Ureter (tissue), 1 donor: ENCODE measurements at regions not wholly inside any gene's neighbourhood (a gene's known extent, or its start where the extent isn't known, plus 50 kb on each side); places are given as distances from the start of the nearest gene placed in this dataset.
"Not testable (repeated sequence)": the region's sequence is repeated elsewhere in the genome, so short reads cannot be mapped to it uniquely, and the experiment has no call there.

ENCODE experiments used
- DNase-seq: peaks from one replicate; pipeline ENCODE4 v3.0.0-alpha.2; 2020; ENCODE audit warnings: low spot score
- donor health status: DM: yes; HTN: yes; CAD: no.

- no peak for DNase-seq
Measured at GRCh38 chr14:31911160-31911559, 165.9 kb upstream of the ARHGAP5 start.

- DNase-seq, result no peak
Measured at GRCh38 chr14:31913370-31913769, 163.7 kb upstream of the ARHGAP5 start.

GRCh38 chr14:31918289-31918688, 158.8 kb upstream of the ARHGAP5 start:
- not testable (repeated sequence) for DNase-seq

GRCh38 chr14:31920001-31920400, 157.1 kb upstream of the ARHGAP5 start:
- no peak for DNase-seq

GRCh38 chr14:31920989-31921650, 156.0 kb upstream of the ARHGAP5 start:
- DNase-seq, result no peak

- DNase-seq, result no peak
Measured at GRCh38 chr14:31921721-31922120, 155.4 kb upstream of the ARHGAP5 start.

- no peak for DNase-seq
Measured at GRCh38 chr14:31926123-31926522, 151.0 kb upstream of the ARHGAP5 start.

- no peak for DNase-seq
Measured at GRCh38 chr14:31926652-31927347, 150.3 kb upstream of the ARHGAP5 start.

- no peak for DNase-seq
Measured at GRCh38 chr14:31927348-31927832, 149.7 kb upstream of the ARHGAP5 start.

- no peak for DNase-seq
Measured at GRCh38 chr14:31930070-31930469, 147.0 kb upstream of the ARHGAP5 start.

GRCh38 chr14:31930493-31931240, 146.4 kb upstream of the ARHGAP5 start:
- no peak for DNase-seq

- no peak for DNase-seq
Measured at GRCh38 chr14:31932675-31933074, 144.4 kb upstream of the ARHGAP5 start.

- no peak for DNase-seq
Measured at GRCh38 chr14:31933716-31934115, 143.4 kb upstream of the ARHGAP5 start.

GRCh38 chr14:31934767-31935266, 142.3 kb upstream of the ARHGAP5 start:
- DNase-seq, result peak; percentile 57

- no peak for DNase-seq
Measured at GRCh38 chr14:31935391-31935790, 141.7 kb upstream of the ARHGAP5 start.

- no peak for DNase-seq
Measured at GRCh38 chr14:31936115-31936514, 141.0 kb upstream of the ARHGAP5 start.

GRCh38 chr14:31937730-31938346, 139.3 kb upstream of the ARHGAP5 start:
- DNase-seq, result peak; percentile 59

GRCh38 chr14:31939934-31940333, 137.2 kb upstream of the ARHGAP5 start:
- no peak for DNase-seq

- DNase-seq, result no peak
Measured at GRCh38 chr14:31941487-31941886, 135.6 kb upstream of the ARHGAP5 start.

GRCh38 chr14:31942166-31942841, 134.8 kb upstream of the ARHGAP5 start:
- DNase-seq, result no peak

- DNase-seq, result no peak
Measured at GRCh38 chr14:31943217-31943799, 133.8 kb upstream of the ARHGAP5 start.
